Stimulated activated CD8-positive, alpha-beta memory T cell treated with anti-CD3 and anti-CD28 coated beads, Interleukin-15, amount 100 ng/mL, for 1 hour (primary cell): ENCODE measurements at regions not wholly inside any gene's neighbourhood (a gene's known extent, or its start where the extent isn't known, plus 50 kb on each side); places are given as distances from the start of the nearest gene placed in this dataset.
A peak's percentile ranks its signal among the peaks of the same experiment; 100 is the strongest.

Experiments
- DNase-seq: peaks from one replicate; pipeline ENCODE4 v3.0.0-alpha.2; 2020; ENCODE audit warnings: low read depth

- DNase-seq = no peak
Observed at GRCh38 chr17:36728030-36728991, 126.9 kb downstream of the MRM1 start.

GRCh38 chr17:36730095-36730808 is 128.9 kb downstream of the MRM1 start:
- no peak for DNase-seq

- no peak for DNase-seq
Observed at GRCh38 chr17:36730857-36731490, 129.6 kb downstream of the MRM1 start.

DNA sequence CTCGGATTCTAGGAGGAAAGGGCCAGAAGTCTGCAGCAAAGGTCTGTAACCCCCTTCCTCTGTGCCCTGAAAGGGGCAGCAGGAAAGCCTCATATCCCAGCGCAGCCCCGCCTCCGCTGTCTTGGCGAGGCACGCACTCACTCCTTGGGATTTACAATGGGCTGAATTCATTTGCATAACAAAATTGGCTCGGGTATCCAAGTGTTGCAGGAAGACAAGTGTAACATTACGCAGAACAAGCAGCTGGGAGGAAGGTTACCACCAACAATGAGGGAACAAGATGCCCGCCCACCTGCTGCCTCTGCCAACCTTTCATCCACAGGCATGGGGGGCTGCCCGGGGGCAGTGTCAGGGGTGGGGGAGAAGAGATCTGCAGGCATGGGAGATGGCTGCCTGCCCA is 130.4 kb downstream of the MRM1 start:
- no peak for DNase-seq

GRCh38 chr17:36732351-36732750 is 131.0 kb downstream of the MRM1 start:
- no peak for DNase-seq

DNA sequence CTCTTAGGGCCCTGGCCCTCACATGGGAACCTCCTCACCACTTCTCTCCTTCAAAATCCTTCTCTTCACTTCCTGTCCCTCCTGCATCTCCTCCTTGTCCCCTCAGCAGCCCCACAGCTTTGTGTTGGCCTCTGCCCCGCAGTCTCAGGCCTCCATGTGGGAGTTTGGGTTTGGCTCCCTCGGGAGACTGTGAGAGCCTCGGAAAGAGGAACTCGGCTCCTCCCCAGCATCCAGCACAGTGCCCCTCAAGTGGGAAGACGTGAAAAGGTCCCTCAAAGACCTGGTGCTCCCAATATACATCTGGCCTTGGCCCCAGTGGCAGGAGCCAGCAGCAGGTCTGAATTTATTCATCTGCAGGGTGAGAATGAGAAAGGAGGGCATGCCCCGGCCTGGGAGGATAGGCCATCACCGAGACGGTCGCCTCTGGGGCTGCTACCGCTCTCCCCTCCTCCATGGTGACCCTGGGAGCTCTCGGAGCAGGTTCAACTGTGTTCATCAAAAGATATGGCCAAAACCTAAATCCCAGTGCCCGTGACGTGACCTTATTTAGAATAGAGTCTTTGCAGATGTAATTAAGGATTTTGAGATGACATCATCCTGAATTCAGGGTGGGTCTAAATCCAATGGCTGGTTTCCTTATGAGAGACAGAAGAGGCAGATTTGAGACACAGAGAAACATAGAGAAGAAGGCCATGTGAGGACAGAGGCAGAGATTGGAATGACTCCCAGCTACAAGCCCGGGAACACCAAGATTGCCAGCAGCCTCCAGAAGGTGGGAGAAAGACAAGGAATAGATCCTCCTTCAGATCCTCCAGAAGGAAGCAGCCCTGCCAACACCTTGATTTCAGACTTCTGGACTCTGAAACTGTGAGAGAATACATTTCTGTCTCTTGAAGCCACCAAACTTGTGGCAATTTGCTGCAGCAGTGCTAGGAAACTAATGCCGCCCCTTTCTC is 135.1 kb downstream of the MRM1 start:
- DNase-seq = no peak

DNA sequence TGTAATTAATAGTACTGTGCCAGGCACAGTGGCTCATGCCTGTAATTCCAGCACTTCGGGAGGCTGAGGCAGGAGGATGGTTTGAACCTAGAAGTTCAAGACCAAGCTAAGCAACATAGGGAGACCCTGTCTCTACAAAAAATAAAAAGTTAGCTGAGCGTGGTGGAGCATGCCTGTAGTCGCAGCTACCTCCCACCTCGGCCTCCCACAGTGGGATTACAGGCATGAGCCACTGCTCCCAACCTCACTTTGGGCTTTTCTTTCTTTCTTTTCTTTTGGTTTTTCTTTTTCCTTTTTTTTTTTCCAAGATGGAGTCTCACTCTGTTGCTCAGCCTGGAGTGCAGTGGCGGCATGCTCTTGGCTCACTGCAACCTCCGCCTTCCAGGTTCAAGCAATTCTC is 137.8 kb downstream of the MRM1 start:
- no peak for DNase-seq

- DNase-seq = no peak
Observed at GRCh38 chr17:36740157-36740556, 138.8 kb downstream of the MRM1 start.

DNA sequence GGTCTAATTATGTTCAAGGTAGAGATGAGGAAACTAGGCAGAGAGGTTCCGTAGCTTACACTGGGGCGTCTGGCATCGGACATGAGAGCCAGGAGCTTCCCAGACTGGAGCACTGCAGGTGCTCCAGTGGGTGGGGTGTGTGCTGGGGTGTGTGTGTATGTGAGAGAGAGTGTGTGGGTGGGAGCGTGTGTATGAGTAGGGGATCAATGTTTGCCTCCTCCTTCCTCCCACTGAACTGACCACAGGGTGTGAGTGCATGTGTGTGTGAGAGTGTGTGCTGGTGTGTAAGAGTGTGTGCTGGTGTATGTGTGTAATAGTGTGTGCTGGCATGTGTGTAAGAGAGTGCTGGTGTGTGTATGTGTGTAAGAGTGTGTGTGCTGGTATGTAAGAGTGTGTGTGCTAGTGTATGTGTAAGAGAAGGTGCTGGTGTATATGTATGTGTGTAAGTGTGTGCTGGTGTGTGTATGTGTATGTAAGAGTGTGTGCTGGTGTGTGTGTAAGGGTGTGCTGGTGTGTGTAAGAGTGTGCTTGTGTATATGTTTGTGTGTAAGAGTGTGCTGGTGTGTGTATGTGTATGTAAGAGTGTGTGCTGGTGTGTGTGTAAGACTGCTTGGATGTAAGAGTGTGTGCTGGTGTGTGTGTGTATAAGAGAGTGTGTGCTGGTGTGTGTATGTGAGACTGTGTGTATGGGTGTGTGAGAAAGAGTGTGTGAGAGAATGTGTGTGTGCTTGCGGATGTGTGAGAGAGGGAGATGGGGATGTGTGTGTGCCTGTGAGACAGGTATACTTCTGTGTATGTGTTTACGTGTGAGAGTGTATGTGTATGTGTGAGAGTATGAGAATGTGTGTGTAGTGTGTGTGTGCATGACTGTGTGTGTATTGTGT is 139.9 kb downstream of the MRM1 start:
- no peak for DNase-seq

GRCh38 chr17:36742267-36743000 is 141.1 kb downstream of the MRM1 start:
- no peak for DNase-seq

DNA sequence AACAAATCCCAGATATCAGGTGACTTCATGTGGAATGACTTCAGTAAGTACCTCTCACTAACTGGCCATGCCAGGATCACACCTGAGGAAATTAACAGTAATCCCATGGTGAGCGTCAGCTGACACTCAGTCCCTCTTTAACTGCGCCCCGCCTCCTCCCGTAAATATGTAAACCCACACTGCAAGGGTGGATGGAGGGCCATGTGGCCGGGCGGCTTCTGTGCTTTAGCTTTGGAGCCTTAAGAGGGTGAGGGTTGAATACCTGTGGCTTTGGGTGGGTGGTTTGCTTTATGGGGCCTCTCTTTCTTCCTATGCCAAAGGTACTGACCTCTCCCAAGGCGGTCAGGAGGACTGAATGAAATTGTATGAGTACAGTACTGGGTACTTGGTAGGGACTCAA is 141.7 kb downstream of the MRM1 start:
- DNase-seq = no peak

DNA sequence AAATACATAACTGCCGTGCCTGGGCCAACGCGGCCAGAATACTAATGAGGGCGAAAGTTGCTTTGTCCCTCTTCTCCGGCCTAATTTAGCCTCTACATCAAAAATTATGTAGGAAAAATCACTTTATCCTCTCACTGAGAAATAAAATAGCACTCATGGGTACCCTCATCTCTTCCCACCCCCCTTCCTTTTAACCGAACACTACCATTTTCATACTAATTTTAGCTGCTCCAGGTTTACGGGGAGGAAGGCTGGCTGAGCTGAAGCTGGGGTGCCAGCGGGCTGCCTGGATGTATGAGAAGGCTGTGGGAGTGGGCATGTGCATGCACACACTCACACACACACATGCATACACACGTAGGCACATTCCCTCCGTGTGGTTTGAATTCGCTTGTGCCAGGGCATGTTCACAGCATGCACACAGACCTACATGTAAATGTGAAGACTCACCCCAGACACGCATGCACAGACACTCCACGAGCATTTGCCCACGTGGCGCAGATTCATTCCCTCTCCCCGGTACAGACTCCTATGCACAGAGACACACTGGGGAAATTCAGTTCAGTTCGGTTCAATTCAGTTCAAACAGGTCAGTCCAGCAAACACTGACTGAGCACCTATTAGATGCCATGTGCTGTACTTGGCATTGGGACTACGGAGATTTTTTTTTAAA is 145.1 kb downstream of the MRM1 start:
- no peak for DNase-seq

- no peak for DNase-seq
Observed at GRCh38 chr17:36747861-36748260, 146.5 kb downstream of the MRM1 start.

GRCh38 chr17:36748272-36748671 is 146.9 kb downstream of the MRM1 start:
- DNase-seq = no peak

- DNase-seq = no peak
Observed at GRCh38 chr17:36749493-36749892, 148.1 kb downstream of the MRM1 start.

GRCh38 chr17:36750316-36750885 is 149.0 kb downstream of the MRM1 start:
- no peak for DNase-seq

DNA sequence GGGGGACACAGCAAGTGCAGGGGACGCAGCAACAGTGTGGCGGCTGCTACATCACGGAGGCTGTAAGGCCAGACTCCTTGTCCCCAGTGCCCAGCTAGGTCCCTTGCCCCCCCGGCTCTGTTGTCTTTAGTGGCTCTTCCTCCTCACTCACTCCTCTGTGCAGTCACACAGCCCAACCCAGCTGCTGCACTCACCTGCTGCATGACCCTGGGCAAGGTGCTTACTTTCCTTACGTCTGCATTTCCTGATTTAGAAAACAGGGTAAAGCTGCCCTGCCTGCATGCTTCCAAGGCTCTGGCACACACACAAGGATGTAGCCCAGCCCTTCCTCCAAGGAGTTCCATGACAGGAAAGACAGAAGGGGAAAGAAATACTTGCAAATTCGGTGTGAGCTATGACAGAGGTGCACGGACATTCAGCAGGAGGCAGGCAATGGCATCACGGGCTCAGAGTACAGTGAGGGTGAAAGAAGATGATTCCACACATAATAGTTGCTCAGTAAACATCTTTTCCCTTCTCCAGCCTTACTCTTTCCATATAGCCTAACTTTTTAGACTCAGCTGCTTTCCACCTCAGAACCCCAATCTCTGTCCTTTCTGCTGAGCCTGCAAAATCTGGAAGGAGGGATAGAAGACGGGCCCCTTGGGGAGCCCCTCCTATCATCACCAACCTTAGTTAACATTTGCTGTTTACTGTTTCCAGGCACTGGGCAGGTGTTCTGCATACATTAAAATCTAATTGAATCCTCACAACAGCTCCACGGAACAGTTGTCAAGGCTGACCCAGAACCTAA is 150.9 kb downstream of the MRM1 start:
- DNase-seq = no peak

DNA sequence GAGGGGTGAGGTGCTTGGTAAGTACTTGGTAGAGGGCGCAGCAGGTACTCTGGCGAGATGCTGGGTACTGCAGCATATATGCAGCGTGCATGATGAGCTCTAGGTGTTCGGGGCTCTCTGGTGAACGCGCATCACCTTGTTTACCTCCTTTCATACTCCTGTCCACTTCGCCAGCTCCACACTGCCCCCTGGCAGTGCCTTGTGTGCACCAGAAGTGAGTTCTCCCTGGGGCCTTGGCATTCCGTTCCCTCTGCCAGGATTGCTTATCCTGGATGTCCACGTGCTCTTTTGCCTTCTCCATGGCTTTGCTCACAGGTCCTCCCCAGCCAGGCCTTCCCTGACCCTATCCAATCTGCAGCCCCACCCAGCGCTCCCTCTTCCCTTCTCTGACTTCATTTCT is 154.2 kb downstream of the MRM1 start:
- DNase-seq = peak; percentile 5
